GM12865 (cell line): ENCODE measurements at regions not wholly inside any gene's neighbourhood (a gene's known extent, or its start where the extent isn't known, plus 50 kb on each side); places are given as distances from the start of the nearest gene placed in this dataset.
A peak's percentile ranks its signal among the peaks of the same experiment; 100 is the strongest.

Experiments
- DNase-seq: peaks from one replicate; pipeline ENCODE4 v3.0.0; 2010; ENCODE audit warnings: low read depth
- H3K4me3 ChIP-seq: 2 replicates; pipeline ENCODE4 v1.5.1; 2011; ENCODE audit warnings: mild to moderate bottlenecking, low read depth, low read length, control low read depth
- CTCF ChIP-seq: IDR thresholded peaks from 2 replicates; pipeline ENCODE4 v1.5.1; 2011; ENCODE audit warnings: low read length, control low read depth, low read depth, inconsistent platforms; ENCODE audit not compliant: insufficient read depth; ENCODE audit errors: missing control alignments

- no peak for DNase-seq
- H3K4me3 ChIP-seq: no peak overlapping the region
- no peak for TF ChIP-seq CTCF
Observed at GRCh38 chr21:27838573-27838972, 871.7 kb upstream of the ADAMTS5 start.

- TF ChIP-seq CTCF: no peak
- no peak for DNase-seq
- no peak overlapping the region for H3K4me3 ChIP-seq
Observed at GRCh38 chr21:27837936-27838335, 871.0 kb upstream of the ADAMTS5 start.

- TF ChIP-seq CTCF: no peak
- no peak overlapping the region for H3K4me3 ChIP-seq
- no peak for DNase-seq
Observed at GRCh38 chr21:27833298-27833697, 866.4 kb upstream of the ADAMTS5 start.

DNA sequence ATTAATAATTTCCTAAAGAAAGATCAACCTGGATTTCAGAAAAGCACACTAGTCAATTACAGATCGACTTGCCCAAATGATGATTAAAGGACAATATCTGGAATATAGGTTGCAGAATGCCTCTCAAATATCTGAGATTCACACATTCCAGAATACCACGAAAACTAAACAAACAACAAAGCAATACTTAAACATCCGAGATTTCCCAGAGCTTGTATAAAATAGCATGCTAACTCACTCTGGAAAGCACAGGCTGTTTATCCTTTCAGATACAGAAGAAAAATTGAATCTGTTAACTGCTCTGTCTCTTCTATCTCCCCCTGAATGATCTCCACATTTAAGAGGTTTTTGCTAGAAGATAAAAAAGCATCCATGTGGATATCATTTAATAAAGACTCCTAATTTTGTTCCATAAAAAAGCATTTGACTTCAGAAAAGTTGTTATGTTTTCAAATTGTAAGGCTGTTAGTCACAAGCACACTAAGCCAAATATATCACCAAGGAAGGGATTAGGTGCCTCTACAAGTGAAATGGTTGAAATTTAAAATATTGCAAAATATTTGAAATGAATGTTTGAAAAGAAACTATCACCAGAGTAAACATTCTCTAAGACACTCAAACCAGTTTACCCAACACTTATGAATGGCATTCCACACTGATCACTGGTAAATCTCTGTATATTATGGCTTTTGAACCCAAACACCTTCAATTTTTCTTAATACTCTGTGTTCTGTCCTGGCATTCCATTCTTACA lies 865.1 kb upstream of the ADAMTS5 start:
- TF ChIP-seq CTCF: no peak
- H3K4me3 ChIP-seq: no peak overlapping the region
- DNase-seq: no peak

GRCh38 chr21:27831177-27831576 lies 864.3 kb upstream of the ADAMTS5 start:
- TF ChIP-seq CTCF: no peak
- no peak overlapping the region for H3K4me3 ChIP-seq
- DNase-seq: no peak

- TF ChIP-seq CTCF: no peak
- H3K4me3 ChIP-seq: no peak overlapping the region
- no peak for DNase-seq
Observed at GRCh38 chr21:27827972-27828371, 861.1 kb upstream of the ADAMTS5 start.

DNA sequence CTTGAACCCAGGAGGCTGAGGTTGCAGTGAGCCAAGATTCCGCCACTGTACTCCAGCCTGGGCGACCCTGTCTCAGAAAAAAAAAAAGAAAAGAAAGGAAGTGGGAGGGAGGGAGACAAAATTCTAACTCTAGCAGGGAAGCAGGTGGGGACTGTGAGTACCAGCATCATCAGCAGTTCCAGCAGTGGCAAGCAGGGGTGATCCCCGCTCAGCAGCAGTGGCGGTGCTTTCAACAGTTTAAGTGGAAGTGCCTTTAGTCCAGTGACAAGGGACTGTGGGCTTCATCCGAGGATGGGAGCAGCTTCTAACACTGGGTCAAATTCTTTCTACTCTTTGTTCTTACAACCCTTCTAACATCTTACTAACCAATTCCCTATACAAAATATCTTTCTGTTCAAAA lies 858.1 kb upstream of the ADAMTS5 start:
- TF ChIP-seq CTCF: no peak
- H3K4me3 ChIP-seq: no peak overlapping the region
- peak; percentile 4 for DNase-seq
